ENCODE measurements at regions not wholly inside any gene's neighbourhood (a gene's known extent, or its start where the extent isn't known, plus 50 kb on each side); places are given as distances from the start of the nearest gene placed in this dataset.

DNA sequence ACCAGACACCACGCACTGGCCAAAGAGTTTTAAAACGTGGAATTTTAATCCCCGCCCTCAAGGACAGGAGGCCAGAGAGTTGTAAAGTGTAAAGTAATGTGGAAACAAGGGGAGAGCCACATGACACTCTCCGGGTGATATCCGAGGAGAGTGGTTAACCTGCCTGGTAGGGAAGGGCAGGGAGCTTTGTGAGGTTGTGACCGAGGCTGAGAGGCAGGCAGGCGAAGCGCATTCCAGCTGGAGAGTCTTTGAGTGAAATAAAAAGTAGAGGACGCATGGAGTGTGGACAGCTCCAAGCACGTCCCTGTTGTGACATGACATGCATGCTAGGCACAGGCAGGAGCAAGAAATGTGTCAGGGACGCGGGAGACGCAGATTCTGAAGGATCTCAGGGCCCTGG, 539.5 kb downstream of the RNF144A start:
- no peak overlapping the region for H4K5ac ChIP-seq (ENCODE audit: insufficient read length, low read depth, low read length)
- H2AK5ac ChIP-seq (ENCODE audit: insufficient read length, low read length) = no peak overlapping the region
- peak; percentile 34 for DNase-seq
- H3K23me2 ChIP-seq (ENCODE audit: insufficient read length, low read depth, low read length, poor library complexity, severe bottlenecking) = no peaks in the 10 kb centered on the region
- H2BK12ac ChIP-seq (ENCODE audit: insufficient read length, low read depth, low read length) = no peak overlapping the region
- no peaks in the 10 kb centered on the region for H4K20me1 ChIP-seq (ENCODE audit: control insufficient read depth, insufficient read depth, insufficient read length)
- no peak overlapping the region for H3K18ac ChIP-seq (ENCODE audit: insufficient read length, low read depth, low read length)
- H3K27ac ChIP-seq (ENCODE audit: insufficient read length, low read depth, low read length) = no peak overlapping the region
- H3K27me3 ChIP-seq (ENCODE audit: insufficient read depth, low read length) = no peaks in the 10 kb centered on the region
- TF ChIP-seq, protein P1, sequence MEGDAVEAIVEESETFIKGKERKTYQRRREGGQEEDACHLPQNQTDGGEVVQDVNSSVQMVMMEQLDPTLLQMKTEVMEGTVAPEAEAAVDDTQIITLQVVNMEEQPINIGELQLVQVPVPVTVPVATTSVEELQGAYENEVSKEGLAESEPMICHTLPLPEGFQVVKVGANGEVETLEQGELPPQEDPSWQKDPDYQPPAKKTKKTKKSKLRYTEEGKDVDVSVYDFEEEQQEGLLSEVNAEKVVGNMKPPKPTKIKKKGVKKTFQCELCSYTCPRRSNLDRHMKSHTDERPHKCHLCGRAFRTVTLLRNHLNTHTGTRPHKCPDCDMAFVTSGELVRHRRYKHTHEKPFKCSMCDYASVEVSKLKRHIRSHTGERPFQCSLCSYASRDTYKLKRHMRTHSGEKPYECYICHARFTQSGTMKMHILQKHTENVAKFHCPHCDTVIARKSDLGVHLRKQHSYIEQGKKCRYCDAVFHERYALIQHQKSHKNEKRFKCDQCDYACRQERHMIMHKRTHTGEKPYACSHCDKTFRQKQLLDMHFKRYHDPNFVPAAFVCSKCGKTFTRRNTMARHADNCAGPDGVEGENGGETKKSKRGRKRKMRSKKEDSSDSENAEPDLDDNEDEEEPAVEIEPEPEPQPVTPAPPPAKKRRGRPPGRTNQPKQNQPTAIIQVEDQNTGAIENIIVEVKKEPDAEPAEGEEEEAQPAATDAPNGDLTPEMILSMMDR (conservative IDR thresholded peaks at IDR 0.05) = no peak
- Mint-ChIP-seq H3K36me3 (ENCODE audit: insufficient read depth in 1 of 3, low read depth in 3 of 3) (no peaks in the 10 kb centered on the region), H3K27me3 (ENCODE audit: low read depth) (no peaks in the 10 kb centered on the region), H3K4me1 (peaks cover 7 to 17% of the 10 kb centered on the region in 2 experiments), H3K4me3 (no peak overlapping the region), H3K9me3 (no peaks in the 10 kb centered on the region; a peak in 1 of 5 replicates), H3K27ac (peak overlapping the region in 1 of 3 experiments; percentile 27; a peak in 2 of 7 replicates)
- no peak overlapping the region for H4K8ac ChIP-seq (replicated peaks; ENCODE audit: insufficient read length, low read depth, low read length)
- no peaks in the 10 kb centered on the region for H3K79me2 ChIP-seq (ENCODE audit: insufficient read depth, low read length)
- no peak overlapping the region for H3K23ac ChIP-seq (ENCODE audit: insufficient read length, low read depth, low read length)
- H2AFZ ChIP-seq (ENCODE audit: low read length) = no peak overlapping the region
- no peak overlapping the region; the same call in 1 of the 2 replicates for H3K14ac ChIP-seq (ENCODE audit: insufficient read depth, low read length)
- no peak overlapping the region for H2BK120ac ChIP-seq (ENCODE audit: low read depth, low read length, poor library complexity, severe bottlenecking)
- H3K4me2 ChIP-seq (ENCODE audit: insufficient read depth, insufficient read length, low read length) = no peak overlapping the region
- no peak overlapping the region for H2BK20ac ChIP-seq (ENCODE audit: low read depth, low read length, poor library complexity, severe bottlenecking)
- H3T11ph ChIP-seq (ENCODE audit: low read length) = no peak overlapping the region
- no peak overlapping the region for H3K56ac ChIP-seq (ENCODE audit: insufficient read length, low read depth, low read length)
- H3K4me1 ChIP-seq (ENCODE audit: insufficient read depth, low read length) = peaks cover 4% of the 10 kb centered on the region; the same call in 1 of the 2 replicates
- no peaks in the 10 kb centered on the region for H3K9me3 ChIP-seq (ENCODE audit: control insufficient read depth, low read depth, low read length)
- no peak overlapping the region for H4K91ac ChIP-seq (ENCODE audit: insufficient read length, low read depth, low read length)
- no peak overlapping the region for H3K4ac ChIP-seq (ENCODE audit: low read depth, low read length)
- WGBS (ENCODE audit: extremely low coverage, insufficient read length, low lambda C conversion rate) = no CpG with 5 or more reads among the region's 13 CpGs
- no peaks in the 10 kb centered on the region for H3K79me1 ChIP-seq (ENCODE audit: insufficient read depth, low read depth, low read length, poor library complexity, severe bottlenecking)
- H3K9ac ChIP-seq (ENCODE audit: extremely low read depth, insufficient read length, low read length) = no peak overlapping the region
- no peak overlapping the region for H2BK15ac ChIP-seq (ENCODE audit: low read depth, low read length)
- H2BK5ac ChIP-seq (ENCODE audit: insufficient read length, low read length) = no peak overlapping the region

All from H9 (cell line).